ENCODE measurements at regions not wholly inside any gene's neighbourhood (a gene's known extent, or its start where the extent isn't known, plus 50 kb on each side); places are given as distances from the start of the nearest gene placed in this dataset.

- DNase-seq (no peak), ATAC-seq (no peak)
- H3K4me1 Mint-ChIP-seq: peaks cover 7% of the 10 kb centered on the region
- H3K27me3 Mint-ChIP-seq: peaks cover 18% of the 10 kb centered on the region
- H3K4me3 Mint-ChIP-seq: no peak overlapping the region
- H3K9me3 Mint-ChIP-seq: no peaks in the 10 kb centered on the region
- H3K27ac Mint-ChIP-seq: no peak overlapping the region
Measured at GRCh38 chr15:77800305-77800704, 167.6 kb upstream of the LINGO1 start.

GRCh38 chr15:77798847-77799246, 166.1 kb upstream of the LINGO1 start:
- peaks cover 7% of the 10 kb centered on the region for H3K4me1 Mint-ChIP-seq
- no peaks in the 10 kb centered on the region for H3K9me3 Mint-ChIP-seq
- DNase-seq (no peak), ATAC-seq (no peak)
- no peak overlapping the region for H3K27ac Mint-ChIP-seq
- H3K4me3 Mint-ChIP-seq: no peak overlapping the region
- H3K27me3 Mint-ChIP-seq: peaks cover 20% of the 10 kb centered on the region

GRCh38 chr15:77798151-77798835, 165.6 kb upstream of the LINGO1 start:
- Mint-ChIP-seq H3K4me3 (no peak overlapping the region), H3K9me3 (no peaks in the 10 kb centered on the region), H3K27ac (peak overlapping the region in 1 of 2 donors; percentile 22), H3K4me1 (peaks cover 7% of the 10 kb centered on the region), H3K27me3 (peaks cover 25% of the 10 kb centered on the region)
- DNase-seq: no peak
- no peak for ATAC-seq

- Mint-ChIP-seq H3K4me3 (no peak overlapping the region), H3K27me3 (peaks cover 28% of the 10 kb centered on the region), H3K27ac (peak overlapping the region in 1 of 2 donors; percentile 29), H3K9me3 (no peaks in the 10 kb centered on the region), H3K4me1 (peaks cover 7% of the 10 kb centered on the region)
- DNase-seq (no peak), ATAC-seq (no peak)
Measured at GRCh38 chr15:77797270-77797669, 164.6 kb upstream of the LINGO1 start.

- H3K27ac Mint-ChIP-seq: no peak overlapping the region
- no peak overlapping the region for H3K4me3 Mint-ChIP-seq
- DNase-seq (no peak), ATAC-seq (no peak)
- H3K9me3 Mint-ChIP-seq: no peaks in the 10 kb centered on the region
- peaks cover 28% of the 10 kb centered on the region for H3K27me3 Mint-ChIP-seq
- peaks cover 7% of the 10 kb centered on the region for H3K4me1 Mint-ChIP-seq
Measured at GRCh38 chr15:77796046-77796729, 163.5 kb upstream of the LINGO1 start.

- Mint-ChIP-seq H3K4me3 (no peak overlapping the region), H3K4me1 (peaks cover 7% of the 10 kb centered on the region), H3K27ac (no peak overlapping the region), H3K27me3 (peaks cover 28% of the 10 kb centered on the region), H3K9me3 (no peaks in the 10 kb centered on the region)
- ATAC-seq: no peak
- DNase-seq: no peak
Measured at GRCh38 chr15:77795446-77795845, 162.7 kb upstream of the LINGO1 start.

GRCh38 chr15:77791941-77792340, 159.2 kb upstream of the LINGO1 start:
- Mint-ChIP-seq H3K4me1 (peaks cover 3% of the 10 kb centered on the region), H3K4me3 (no peak overlapping the region), H3K27ac (no peak overlapping the region), H3K9me3 (no peaks in the 10 kb centered on the region), H3K27me3 (peaks cover 27% of the 10 kb centered on the region)
- DNase-seq (no peak), ATAC-seq (no peak)

GRCh38 chr15:77790481-77790880, 157.8 kb upstream of the LINGO1 start:
- no peaks in the 10 kb centered on the region for H3K4me1 Mint-ChIP-seq

GRCh38 chr15:77786956-77787355, 154.2 kb upstream of the LINGO1 start:
- Mint-ChIP-seq H3K27ac (no peak overlapping the region), H3K27me3 (peaks cover 11% of the 10 kb centered on the region), H3K9me3 (no peaks in the 10 kb centered on the region), H3K4me3 (no peak overlapping the region), H3K4me1 (no peaks in the 10 kb centered on the region)
- DNase-seq: no peak
- ATAC-seq: no peak

More at GRCh38 chr15:77790481-77790880, 157.8 kb upstream of the LINGO1 start:
- DNase-seq (no peak), ATAC-seq (no peak)
- H3K4me3 Mint-ChIP-seq: no peak overlapping the region
- H3K27ac Mint-ChIP-seq: peak overlapping the region in 1 of 2 donors; percentile 29
- H3K9me3 Mint-ChIP-seq: no peaks in the 10 kb centered on the region
- peaks cover 19% of the 10 kb centered on the region for H3K27me3 Mint-ChIP-seq

GRCh38 chr15:77786181-77786890, 153.6 kb upstream of the LINGO1 start:
- ATAC-seq: no peak
- H3K27me3 Mint-ChIP-seq: peaks cover 11% of the 10 kb centered on the region
- DNase-seq: no peak
- H3K4me3 Mint-ChIP-seq: no peak overlapping the region
- H3K9me3 Mint-ChIP-seq: no peaks in the 10 kb centered on the region
- H3K4me1 Mint-ChIP-seq: no peaks in the 10 kb centered on the region
- H3K27ac Mint-ChIP-seq: no peak overlapping the region

GRCh38 chr15:77784361-77785292, 151.9 kb upstream of the LINGO1 start:
- peak in 1 of 2 donors; percentile 17 for DNase-seq
- no peak for ATAC-seq
- no peak overlapping the region for H3K27ac Mint-ChIP-seq
- no peaks in the 10 kb centered on the region for H3K4me1 Mint-ChIP-seq
- peaks cover 11% of the 10 kb centered on the region for H3K27me3 Mint-ChIP-seq
- no peak overlapping the region for H3K4me3 Mint-ChIP-seq
- H3K9me3 Mint-ChIP-seq: no peaks in the 10 kb centered on the region

GRCh38 chr15:77783636-77784035, 150.9 kb upstream of the LINGO1 start:
- no peaks in the 10 kb centered on the region for H3K9me3 Mint-ChIP-seq
- DNase-seq: no peak
- no peak overlapping the region for H3K4me3 Mint-ChIP-seq
- peaks cover 11% of the 10 kb centered on the region for H3K27me3 Mint-ChIP-seq
- H3K27ac Mint-ChIP-seq: no peak overlapping the region
- H3K4me1 Mint-ChIP-seq: no peaks in the 10 kb centered on the region
- no peak for ATAC-seq

- Mint-ChIP-seq H3K27me3 (peaks cover 11% of the 10 kb centered on the region), H3K4me1 (no peaks in the 10 kb centered on the region)
- no peak for ATAC-seq
Measured at GRCh38 chr15:77782691-77783090, 150.0 kb upstream of the LINGO1 start.

GRCh38 chr15:77781946-77782240, 149.2 kb upstream of the LINGO1 start:
- Mint-ChIP-seq H3K4me1 (no peaks in the 10 kb centered on the region), H3K4me3 (no peak overlapping the region), H3K27me3 (peaks cover 11% of the 10 kb centered on the region), H3K27ac (no peak overlapping the region), H3K9me3 (no peaks in the 10 kb centered on the region)
- ATAC-seq (no peak), DNase-seq (no peak)

More at GRCh38 chr15:77782691-77783090, 150.0 kb upstream of the LINGO1 start:
- Mint-ChIP-seq H3K9me3 (no peaks in the 10 kb centered on the region), H3K27ac (peak overlapping the region in 1 of 2 donors; percentile 55), H3K4me3 (no peak overlapping the region)
- DNase-seq: no peak

- Mint-ChIP-seq H3K4me3 (no peak overlapping the region), H3K27ac (no peak overlapping the region), H3K27me3 (peaks cover 11% of the 10 kb centered on the region), H3K4me1 (no peaks in the 10 kb centered on the region), H3K9me3 (no peaks in the 10 kb centered on the region)
- DNase-seq: no peak
- ATAC-seq: no peak
Measured at GRCh38 chr15:77781151-77781945, 148.6 kb upstream of the LINGO1 start.

Measured in stimulated activated naive CD8-positive, alpha-beta T cell treated with anti-CD3 and anti-CD28 coated beads, Interleukin-15, amount 100 ng/mL, for 72 hours (primary cell).